OCI-LY7 (cell line): ENCODE measurements at regions not wholly inside any gene's neighbourhood (a gene's known extent, or its start where the extent isn't known, plus 50 kb on each side); places are given as distances from the start of the nearest gene placed in this dataset.

ENCODE experiments used
- CTCF ChIP-seq: fragments of 200-600 bp; sonication (generic); conservative IDR thresholded peaks from 2 replicates; pipeline ENCODE4 v1.5.1; 2014; ENCODE audit warnings: mild to moderate bottlenecking, antibody characterized with exemption, low read length, moderate library complexity, mixed read lengths
- EZH2phosphoT487 ChIP-seq: fragments of 200-600 bp; sonication (generic); IDR thresholded peaks from 2 replicates; pipeline ENCODE4 v1.6.1; 2018; ENCODE audit warnings: low read depth, borderline replicate concordance, mild to moderate bottlenecking, mixed run types, antibody characterized with exemption, low read length, moderate library complexity, mixed read lengths

- TF ChIP-seq CTCF, result no peak
- no peak for TF ChIP-seq EZH2phosphoT487
Measured at GRCh38 chrX:138481649-138482048, 229.9 kb downstream of the FGF13 start.
